ENCODE measurements at regions not wholly inside any gene's neighbourhood (a gene's known extent, or its start where the extent isn't known, plus 50 kb on each side); places are given as distances from the start of the nearest gene placed in this dataset.

DNA sequence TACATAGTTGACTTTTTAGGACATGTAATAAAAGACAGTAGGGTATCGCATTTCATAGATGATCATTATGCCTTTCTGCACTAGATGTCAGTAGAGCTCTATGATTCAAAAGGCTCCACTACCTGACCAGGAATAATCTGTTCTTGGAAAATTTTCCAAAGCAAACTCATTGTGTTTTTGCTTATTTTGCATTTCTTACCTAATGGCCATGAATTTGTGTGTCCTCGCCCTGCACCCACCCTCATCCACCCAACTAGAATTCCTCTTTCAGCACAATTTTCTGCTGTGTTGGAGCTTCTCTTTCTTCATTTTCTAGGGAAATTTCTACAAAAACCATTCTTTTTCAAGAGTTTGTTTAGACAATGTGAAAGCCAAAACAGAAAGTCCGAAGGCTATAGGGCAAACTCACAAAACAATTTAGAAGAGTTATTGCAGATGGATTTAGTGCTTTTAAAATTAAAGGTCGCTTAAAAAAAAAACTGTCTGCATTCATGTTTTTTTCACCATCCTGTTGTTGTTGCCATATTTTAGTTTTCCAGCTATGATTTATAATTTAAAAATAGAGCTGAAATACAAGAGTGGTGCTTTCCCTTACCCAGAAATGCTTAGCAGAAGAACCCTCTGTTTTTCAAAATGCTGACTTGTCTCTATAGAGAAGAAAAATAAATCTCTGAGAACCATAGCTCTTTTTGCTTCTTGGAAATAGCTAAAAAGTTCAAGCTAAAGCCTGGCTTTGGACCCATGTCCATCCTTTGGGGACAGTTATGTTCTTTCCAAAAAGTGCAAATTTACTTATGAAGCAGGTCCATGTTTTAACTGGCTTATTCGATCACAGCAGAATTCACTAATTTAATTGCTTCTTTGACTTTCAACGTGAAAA lies 183.7 kb downstream of the SPATA18 start:
- peak; percentile 3 for DNase-seq (ENCODE audit: low spot score)

DNA sequence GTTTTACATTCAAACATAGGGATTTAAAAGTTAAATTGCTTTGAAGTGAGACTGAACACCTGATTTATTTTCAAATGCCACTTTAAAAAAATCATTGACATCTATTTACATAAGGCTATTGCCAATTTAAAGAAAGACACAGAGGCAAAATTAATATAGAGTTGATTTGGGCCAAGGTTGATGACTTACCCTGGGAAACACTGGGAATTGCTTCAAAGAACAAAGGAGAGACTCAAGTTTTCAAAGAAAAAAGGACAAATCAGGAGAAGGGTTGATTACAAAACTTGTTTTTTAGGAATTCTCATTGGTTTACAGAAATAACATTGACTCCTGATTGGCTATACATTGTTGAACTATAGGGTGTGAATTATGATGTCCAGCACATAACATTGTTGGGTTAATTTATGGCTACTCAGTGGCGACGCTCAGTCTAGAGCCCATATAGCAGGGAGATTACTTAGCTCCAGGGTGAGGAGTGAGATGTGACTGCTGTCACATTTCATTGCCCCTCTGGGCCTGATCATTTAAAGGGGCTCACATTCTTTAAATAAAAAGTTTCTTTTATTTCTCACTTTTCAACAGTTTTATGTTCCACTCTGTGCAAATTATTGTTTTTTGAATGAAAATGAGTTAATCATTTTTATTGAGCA lies 184.6 kb downstream of the SPATA18 start:
- DNase-seq (ENCODE audit: low spot score): no peak

DNA sequence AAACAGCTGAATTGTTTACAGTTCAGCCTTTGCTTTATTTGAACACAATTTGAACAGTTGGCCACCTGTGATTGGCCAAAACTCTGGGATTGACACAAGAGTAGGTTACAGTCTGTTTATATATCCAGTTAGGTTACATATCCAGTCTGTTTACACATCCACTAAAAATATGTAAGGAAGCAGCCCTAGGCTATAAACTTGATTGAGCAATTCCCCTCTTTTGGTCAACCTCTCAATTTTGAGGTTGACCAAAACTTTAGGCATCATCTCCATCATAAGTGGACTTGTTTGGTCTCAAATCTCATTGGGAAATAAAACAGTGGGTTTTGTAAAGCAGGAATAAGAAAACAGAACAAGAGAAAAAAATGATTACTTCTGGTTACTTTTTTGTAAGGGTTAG lies 190.8 kb downstream of the SPATA18 start:
- no peak for DNase-seq (ENCODE audit: low spot score)

DNA sequence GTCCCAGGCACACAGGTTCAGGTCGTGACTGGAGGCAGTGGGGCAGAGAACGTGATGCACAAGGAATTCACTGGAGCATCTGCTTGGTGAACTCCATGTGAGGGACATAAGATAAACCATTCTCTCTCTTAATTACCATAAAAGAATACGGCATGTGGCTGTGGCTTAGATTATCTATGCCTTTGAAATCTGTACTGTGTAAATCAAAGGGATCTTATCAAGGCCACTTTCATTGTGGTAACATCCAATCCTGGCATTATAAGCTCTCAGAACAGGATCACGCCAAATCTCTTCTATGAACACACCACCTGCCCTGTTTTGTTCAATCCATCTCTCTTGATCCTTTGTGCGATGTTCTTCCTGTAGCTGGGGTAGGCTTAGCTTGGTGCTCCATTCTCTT lies 192.3 kb downstream of the SPATA18 start:
- no peak for DNase-seq (ENCODE audit: low spot score)

DNA sequence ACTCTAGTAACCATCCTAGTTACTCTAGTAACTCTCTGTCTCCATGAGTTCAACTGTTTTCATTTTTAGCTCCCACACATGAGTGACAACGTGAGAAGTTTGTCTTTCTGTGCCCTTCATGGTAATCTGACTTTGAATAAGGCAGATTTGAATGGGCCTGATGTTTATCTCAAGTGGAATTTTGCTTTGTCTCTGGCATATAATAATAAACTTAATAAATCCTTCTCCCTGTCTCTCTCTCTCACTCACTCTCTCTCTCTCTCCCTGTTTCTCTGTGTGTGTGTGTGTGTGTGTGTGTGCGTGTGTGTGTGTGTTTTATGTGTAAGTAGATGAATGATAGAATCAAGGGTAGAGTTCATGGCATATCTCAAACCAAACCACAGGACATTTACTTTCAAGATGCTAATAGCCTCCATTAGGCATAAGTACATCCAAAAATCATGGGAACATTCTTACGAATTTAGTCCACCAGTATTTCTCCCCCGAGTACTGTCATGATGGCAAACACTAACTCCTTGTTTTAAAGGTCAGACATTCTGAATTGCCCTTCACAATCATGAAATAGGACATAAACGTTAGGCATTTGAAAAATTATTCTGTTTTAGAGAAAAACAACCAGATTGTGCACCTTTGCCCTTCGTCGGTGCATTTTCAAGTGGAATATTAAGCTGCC lies 193.1 kb downstream of the SPATA18 start:
- DNase-seq (ENCODE audit: low spot score): no peak

DNA sequence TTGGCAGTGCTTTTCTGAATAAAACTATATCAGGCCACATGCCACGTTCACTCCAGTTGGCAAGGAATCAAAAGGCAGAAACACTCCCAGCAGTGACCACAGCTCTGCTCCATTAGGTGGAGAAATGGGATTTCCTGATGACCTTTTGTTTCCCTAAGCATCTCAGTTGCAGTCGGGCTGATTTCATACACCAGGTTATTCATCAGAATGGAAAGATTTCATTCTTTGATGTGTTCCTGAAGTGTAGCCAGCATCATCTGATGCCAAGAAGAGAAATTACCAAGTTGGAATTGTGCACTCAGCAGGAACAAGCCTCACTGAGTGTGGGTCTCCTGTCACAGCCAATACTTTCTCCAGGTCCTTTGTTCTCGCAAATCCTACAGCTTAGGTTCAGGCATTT lies 193.7 kb downstream of the SPATA18 start:
- DNase-seq (ENCODE audit: low spot score): no peak

DNA sequence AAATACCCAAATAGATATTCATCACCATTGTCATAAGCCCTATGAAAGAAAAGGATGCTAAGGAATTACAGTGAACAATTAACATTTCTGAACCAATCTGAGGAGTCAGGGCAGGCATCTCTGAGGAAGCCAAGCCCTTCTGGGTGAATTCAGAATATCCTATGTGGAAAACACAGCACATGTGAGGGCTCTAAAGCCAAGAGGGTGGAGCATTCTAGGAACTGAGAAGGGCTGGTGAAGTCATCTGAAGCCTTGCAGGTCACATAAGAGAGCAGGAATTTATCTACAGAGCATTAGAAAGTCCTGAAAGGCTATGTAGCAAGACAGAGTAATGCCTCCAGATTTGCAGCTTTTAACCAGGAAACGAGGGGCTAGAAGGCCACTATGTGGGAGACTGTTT lies 195.7 kb downstream of the SPATA18 start:
- DNase-seq (ENCODE audit: low spot score): no peak

DNA sequence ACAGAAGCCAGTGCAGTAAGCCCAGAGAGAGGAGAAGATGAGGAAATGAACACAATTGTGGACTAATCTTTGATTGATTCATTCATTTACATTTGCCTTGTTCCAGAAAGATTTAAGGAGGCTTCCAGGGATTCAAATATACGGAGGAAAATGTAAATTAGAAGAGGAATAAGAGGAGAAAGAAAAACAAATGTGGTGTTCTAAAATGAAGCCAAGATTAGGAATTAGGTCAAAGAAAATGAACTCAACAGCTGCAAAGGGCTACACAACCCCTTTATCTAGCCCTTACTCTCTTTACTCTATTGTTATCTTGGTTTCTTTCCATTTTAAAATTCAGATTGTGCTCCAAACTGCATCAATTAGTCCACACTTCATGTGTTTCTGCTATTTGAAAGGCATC lies 196.8 kb downstream of the SPATA18 start:
- DNase-seq (ENCODE audit: low spot score): no peak

DNA sequence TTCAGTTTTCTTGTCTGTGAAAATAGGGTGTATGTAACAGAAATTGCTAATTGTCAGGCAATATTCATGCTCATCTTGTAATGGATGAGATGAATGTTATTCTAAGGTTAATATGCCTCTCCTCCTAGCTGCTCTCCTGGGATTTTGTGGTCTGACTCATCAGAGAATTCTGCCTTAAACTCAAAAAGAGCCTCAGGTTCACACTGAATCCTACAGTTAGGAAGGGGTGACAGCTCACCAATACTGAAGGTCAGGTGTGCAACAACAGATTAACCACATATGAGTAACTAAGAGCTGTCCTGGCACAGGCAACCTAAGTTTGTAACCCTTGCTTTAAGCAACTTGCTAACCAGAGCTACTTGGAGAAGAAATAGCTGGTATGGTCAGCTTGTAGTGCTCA lies 197.7 kb downstream of the SPATA18 start:
- DNase-seq (ENCODE audit: low spot score): no peak

DNA sequence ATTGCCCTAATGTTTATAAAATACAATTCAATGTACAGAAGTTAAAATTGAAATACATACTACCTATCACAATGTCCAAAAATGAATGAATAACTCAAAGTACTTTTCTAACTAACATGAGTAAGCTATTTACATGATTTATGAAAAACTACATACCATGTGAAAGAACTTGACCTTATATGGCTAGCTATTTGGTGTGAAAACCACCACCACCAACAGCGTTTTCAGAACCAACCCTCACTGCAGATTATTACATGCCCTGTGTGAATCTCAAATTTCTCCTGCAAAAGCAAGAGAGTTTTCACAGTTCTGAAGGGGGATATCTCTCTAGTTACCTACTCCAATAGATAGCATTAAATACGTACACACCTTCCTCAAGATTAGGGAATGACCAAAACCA lies 198.5 kb downstream of the SPATA18 start:
- DNase-seq (ENCODE audit: low spot score): no peak

DNA sequence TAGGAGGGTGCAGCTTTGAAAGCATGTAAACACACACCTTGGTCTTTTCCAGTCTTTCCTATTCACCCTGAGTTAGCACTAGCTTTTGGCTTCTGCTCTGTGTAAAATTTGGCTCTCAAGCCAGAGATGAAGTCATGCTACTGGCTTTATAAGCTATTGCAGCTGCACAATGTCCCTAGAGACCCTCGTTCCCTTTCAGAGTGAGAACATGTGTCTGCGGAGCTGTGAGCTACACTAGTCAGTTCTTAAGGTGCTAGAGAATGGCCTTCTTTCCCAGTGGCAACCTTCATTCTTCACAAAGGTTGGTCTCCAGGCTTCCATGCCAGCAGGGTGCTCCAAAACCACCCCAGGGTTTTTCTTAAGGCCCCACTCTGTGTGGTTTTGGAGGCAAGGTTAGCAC lies 199.1 kb downstream of the SPATA18 start:
- DNase-seq (ENCODE audit: low spot score): no peak

DNA sequence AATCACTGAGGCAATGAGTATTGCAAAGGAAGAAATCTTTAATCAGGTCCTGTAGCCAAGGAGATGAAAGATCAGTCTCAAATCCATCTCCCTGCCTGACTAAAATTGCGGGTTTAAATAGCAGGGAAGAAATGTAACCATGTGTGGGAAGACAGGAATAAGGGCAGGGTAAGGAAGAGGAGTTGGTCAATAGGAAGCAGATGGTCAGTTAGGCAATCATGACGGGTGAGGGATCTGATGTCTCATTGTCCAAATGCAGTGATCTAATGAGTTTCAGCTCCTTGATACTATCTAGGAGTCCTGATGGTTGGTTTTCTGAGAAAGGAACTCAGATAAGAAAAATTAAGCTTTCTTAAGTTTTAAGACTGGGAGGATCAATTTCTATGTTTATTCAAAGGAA lies 200.8 kb downstream of the SPATA18 start:
- no peak for DNase-seq (ENCODE audit: low spot score)

DNA sequence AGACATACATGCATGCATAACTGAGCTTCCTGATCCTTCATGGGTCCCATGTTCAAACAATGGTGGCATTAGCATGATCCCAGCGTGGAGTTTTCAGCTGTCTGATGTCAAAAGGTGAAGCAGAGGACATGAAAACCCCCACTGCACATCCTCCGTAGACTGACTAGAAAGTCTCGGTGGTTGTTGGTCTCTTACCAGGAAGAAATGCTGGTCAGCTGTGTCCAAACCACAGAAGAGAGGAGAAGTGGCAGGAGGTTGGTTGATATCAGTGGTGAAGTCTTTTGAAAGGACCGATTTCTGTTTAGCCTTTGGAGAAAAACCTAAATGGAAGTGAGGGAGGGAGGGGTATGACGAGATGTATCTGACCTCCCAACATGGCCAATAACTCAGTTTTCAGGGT lies 201.9 kb downstream of the SPATA18 start:
- no peak for DNase-seq (ENCODE audit: low spot score)

DNA sequence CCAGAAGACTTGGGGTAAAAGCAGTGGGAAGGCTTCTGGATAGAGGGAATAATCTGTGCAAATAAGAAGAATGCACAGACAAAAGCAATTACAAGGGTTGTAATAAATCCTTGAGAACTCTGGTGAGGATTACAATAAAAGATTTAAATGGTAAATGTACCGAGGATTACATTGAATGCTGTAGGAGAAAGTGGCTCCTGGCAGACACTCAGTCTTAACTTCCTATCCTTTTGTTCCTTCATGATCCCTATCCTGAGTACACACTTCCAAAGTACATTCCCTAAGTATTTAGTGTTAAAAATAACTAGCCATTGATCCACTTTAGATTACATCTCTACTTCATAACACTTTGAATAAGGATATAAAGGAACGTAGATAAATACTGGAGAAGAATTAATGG lies 205.4 kb downstream of the SPATA18 start:
- DNase-seq (ENCODE audit: low spot score): no peak

DNA sequence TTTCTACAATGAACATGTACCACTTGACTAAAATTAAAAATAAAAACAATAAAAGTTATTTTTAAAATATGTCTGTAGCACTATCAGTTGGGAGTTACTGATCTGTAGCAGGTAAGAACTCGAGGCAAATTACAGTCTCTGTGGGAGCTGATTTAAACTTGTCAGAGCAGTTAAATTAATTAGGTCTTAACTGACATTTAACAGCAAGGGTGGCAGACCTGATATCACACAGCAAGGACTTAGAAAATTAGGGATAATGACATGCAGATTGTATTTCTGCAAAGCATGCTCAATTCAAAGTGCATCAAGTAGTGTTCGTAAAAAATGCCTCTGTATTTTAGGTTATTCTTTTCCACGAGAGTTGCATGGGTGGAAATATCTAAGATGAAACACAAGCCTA lies 208.9 kb downstream of the SPATA18 start:
- no peak for DNase-seq (ENCODE audit: low spot score)

DNA sequence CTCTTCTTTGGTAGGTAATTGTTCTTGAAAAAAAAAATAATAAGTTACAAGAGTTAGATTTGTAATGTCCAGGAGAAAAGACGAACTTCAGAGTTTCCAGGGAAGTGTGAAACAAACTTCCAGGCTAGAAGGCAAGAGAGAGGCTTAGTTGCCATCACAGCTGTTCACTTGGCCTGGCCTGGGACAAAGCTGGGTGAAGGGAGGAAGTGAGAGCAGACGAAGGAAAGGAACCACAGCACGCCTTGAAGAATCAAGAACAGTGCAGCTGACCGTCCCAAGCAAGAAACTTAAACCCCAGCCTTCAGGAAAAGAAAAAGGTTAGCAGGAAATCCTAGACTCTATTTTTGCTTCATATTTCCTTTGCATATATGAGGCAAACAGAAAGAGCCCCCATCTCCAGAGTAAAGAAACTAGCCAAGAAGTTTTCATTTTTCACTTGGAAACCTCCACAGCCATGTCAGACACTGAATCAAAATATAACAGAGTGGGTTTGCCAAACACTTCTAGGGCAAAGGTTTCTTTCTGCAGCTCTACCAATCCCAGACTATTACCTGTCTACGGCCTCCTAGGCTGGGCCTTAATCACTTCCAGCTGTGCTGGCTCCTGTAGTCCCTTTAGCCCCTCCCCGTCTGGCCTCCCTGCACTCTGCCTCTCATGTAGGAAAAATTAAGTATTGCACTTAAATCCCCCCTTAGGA lies 209.6 kb downstream of the SPATA18 start:
- no peak for DNase-seq (ENCODE audit: low spot score)

DNA sequence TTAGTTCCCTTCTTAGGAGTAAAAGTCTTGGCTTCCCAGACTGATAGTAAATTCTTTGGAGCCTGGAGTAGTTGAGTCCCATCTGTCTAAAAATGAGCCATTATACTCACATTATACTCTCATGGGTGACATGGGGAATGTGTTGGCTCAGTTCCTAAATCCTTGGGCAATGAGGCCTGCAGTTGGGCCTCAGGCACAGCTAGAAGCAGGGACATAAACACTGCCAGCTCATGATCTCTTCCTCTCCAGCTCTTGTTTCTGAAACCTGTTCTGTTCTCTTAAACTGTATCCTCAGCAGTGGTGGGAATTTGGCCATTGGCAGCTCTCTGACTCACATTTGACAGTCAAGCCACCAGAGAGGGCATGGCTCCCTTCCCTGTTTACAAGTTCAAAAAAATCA lies 212.5 kb downstream of the SPATA18 start:
- no peak for DNase-seq (ENCODE audit: low spot score)

DNA sequence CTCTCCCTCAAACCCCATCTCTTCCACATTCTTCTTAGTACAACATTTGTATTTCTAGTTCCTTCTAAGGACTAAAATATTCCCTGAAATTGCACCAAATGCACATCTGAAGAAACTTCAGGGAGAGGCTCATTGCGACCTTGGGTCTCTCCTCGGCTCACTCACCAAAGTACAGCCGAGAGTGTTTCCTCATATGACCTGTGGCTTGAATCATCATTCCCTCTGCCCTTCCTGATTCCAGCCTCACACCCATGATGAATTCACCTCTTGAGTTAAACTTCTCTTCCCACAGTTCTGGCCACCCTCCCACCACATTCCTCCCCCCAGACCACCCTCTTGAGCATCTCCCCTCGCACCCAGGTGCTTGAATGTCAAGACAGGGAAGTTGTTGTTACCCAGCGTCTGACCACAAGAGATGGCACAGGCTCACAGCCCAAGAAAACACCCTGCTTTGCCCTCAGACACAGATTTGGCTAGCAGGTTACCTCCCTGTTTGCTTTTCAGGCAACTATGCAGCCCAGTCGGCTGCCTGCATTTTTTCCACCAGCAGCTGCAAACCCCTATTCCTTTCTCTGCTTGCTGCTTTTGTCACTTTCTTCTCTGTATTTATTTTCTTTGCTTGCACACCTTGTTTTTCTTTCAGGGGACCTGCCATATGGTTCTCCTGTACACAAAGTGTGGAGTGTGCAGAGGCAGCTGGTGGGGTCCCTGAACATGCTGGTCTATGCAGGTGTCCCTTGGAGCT lies 214.8 kb downstream of the SPATA18 start:
- no peak for DNase-seq (ENCODE audit: low spot score)

DNA sequence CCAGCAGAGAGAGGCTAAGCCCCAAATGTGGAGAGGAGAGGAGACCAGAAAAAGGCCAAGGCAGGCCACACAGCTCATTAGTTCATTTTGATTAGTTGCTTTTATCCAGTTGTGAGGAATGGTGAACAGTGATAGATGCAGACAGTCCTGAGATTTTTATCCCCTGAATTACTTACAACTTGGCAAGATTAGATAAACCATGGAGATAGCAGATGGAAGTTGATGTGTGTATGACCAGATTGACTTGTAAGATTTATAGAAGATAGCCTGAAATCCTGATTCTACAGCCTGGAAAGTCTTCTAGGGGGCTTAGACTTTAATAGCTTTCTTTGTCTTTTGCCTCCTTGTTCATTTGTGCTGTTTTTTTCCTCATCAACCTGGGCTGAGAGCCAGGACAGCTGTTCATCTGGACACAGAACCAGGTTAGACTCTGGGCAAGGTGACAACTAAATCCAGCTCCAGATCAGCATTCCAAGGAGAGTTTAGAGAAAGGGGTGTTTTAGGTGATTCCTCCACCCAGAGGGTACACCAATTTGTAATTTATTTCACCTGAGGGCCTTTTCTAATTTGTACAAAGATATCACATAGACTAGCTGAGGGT lies 215.5 kb downstream of the SPATA18 start:
- no peak for DNase-seq (ENCODE audit: low spot score)

DNA sequence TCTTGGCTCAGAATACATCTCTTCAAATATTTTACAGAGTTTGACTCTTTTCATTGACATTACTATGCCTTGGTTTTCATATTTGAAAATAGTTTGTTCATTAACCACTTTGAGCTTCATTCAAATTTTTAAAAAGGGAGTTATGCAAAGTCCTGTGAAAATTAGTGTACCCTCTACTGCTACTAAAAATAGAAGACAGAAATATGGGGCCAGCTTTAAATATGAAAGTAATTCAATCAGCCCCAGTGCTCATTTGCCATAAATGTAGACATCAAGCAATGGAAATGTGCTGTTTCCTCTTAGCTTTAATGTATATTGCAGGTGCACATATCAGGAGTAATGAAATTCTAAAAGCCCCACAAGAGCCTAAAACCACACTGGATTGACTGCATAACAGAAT lies 218.7 kb downstream of the SPATA18 start:
- DNase-seq (ENCODE audit: low spot score): no peak

DNA sequence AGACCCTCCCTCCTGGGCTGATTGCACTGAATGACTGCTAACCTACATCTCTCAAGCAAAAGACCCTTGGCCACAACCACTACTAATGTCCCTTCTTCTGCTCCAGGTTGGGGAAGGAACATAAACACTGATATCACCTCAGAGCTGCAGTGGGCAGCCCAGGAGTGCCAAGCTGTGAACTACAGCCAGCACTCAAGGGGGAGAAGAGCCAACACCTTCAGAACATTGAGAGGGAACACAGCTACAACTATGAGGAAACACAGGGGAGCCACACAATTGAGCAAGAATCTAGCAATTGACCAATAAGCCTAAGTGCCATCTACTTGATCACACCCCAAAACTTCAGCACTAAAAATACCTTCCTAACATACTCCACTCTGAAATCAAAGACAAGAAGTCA lies 222.8 kb downstream of the SPATA18 start:
- DNase-seq (ENCODE audit: low spot score): no peak
